GM23248 (cell line): ENCODE measurements at regions not wholly inside any gene's neighbourhood (a gene's known extent, or its start where the extent isn't known, plus 50 kb on each side); places are given as distances from the start of the nearest gene placed in this dataset.

ENCODE experiments used
- DNase-seq: peaks from one replicate; pipeline ENCODE4 v3.0.0-alpha.2; 2015
- H2AFZ ChIP-seq: fragments of 200-600 bp; sonication (generic); 2 replicates; pipeline ENCODE4 v1.6.1; 2016; ENCODE audit warnings: antibody characterized with exemption
- H3F3A ChIP-seq: fragments of 200-600 bp; sonication (generic); 2 replicates; pipeline ENCODE4 v1.6.1; 2016; ENCODE audit warnings: mild to moderate bottlenecking, antibody characterized with exemption, mixed run types; ENCODE audit not compliant: insufficient read depth
- H3K27ac ChIP-seq: fragments of 200-600 bp; sonication (generic); 2 replicates; pipeline ENCODE4 v1.5.1; 2016; ENCODE audit warnings: mild to moderate bottlenecking
- H3K27me3 ChIP-seq: fragments of 200-600 bp; sonication (generic); replicated peaks from 2 replicates; pipeline ENCODE4 v1.6.1; 2016; ENCODE audit warnings: mild to moderate bottlenecking; ENCODE audit not compliant: insufficient read depth
- H3K36me3 ChIP-seq: fragments of 200-600 bp; sonication (generic); 2 replicates; pipeline ENCODE4 v1.6.1; 2016; ENCODE audit warnings: low read depth, mild to moderate bottlenecking
- H3K4me1 ChIP-seq: fragments of 200-600 bp; sonication (generic); 2 replicates; pipeline ENCODE4 v1.6.1; 2016; ENCODE audit warnings: mild to moderate bottlenecking; ENCODE audit not compliant: insufficient read depth
- H3K4me2 ChIP-seq: fragments of 200-600 bp; sonication (generic); one replicate; pipeline ENCODE4 v1.6.1; 2016; ENCODE audit warnings: mild to moderate bottlenecking; ENCODE audit not compliant: unreplicated experiment
- H3K4me3 ChIP-seq: fragments of 200-600 bp; sonication (generic); 2 replicates; pipeline ENCODE4 v1.5.1; 2016; ENCODE audit warnings: mild to moderate bottlenecking
- H3K79me2 ChIP-seq: fragments of 200-600 bp; sonication (generic); 2 replicates; pipeline ENCODE4 v1.6.1; 2016; ENCODE audit warnings: mild to moderate bottlenecking; ENCODE audit not compliant: insufficient read depth
- H3K9ac ChIP-seq: fragments of 200-600 bp; sonication (generic); 2 replicates; pipeline ENCODE4 v1.6.1; 2016; ENCODE audit warnings: mild to moderate bottlenecking
- H3K9me2 ChIP-seq: fragments of 200-600 bp; sonication (generic); 2 replicates; pipeline ENCODE4 v1.6.1; 2016; ENCODE audit warnings: mixed run types, mild to moderate bottlenecking, moderate library complexity; ENCODE audit not compliant: insufficient read depth
- H3K9me3 ChIP-seq: fragments of 200-600 bp; sonication (generic); one replicate; pipeline ENCODE4 v1.6.1; 2017; ENCODE audit warnings: low read depth
- H4K20me1 ChIP-seq: fragments of 200-600 bp; sonication (generic); 2 replicates; pipeline ENCODE4 v1.6.0; 2016; ENCODE audit not compliant: insufficient read depth
- EZH2 ChIP-seq: fragments of 200-600 bp; sonication (generic); IDR thresholded peaks from 2 replicates; pipeline ENCODE4 v1.6.1; 2018; ENCODE audit warnings: antibody characterized with exemption, mild to moderate bottlenecking; ENCODE audit not compliant: insufficient read depth, poor library complexity, severe bottlenecking
- EZH2phosphoT487 ChIP-seq: fragments of 200-600 bp; sonication (generic); IDR thresholded peaks from 2 replicates; pipeline ENCODE4 v1.6.1; 2018; ENCODE audit warnings: antibody characterized with exemption, moderate library complexity, mild to moderate bottlenecking, low read depth; ENCODE audit not compliant: insufficient read depth
- WGBS, 2 experiments: methylation state at CpG; one replicate each; pipeline ENCODE4 v1.1.6; 2015 to 2017; ENCODE audit warnings: low lambda C conversion rate in 2 of 2, low coverage in 1 of 2; ENCODE audit errors: missing lambda C conversion rate in 2 of 2; 5-methylcytosine and 5-hydroxymethylcytosine counted together
- in situ Hi-C: fragments of 300-500 bp; cut with MboI; formaldehyde crosslinking; loops from 2 replicates; pipeline ENCODE4 v1.15.0; 2020

GRCh38 chr10:128211953-128212727 is 85.9 kb upstream of the MKI67 start:
- no peaks in the 10 kb centered on the region for H3K9me3 ChIP-seq
- peak; percentile 76 for DNase-seq
- H3K27me3 ChIP-seq, result no peaks in the 10 kb centered on the region; the same call in 1 of the 2 replicates
- no peaks in the 10 kb centered on the region for H3K36me3 ChIP-seq
- peak overlapping the region; percentile 50; the same call in 1 of the 2 replicates for H2AFZ ChIP-seq
- H3K9ac ChIP-seq, result no peak overlapping the region
- H3K4me3 ChIP-seq, result peak overlapping the region; percentile 60
- H3K9me2 ChIP-seq, result no peaks in the 10 kb centered on the region
- in situ Hi-C loops, result no loop called here
- no peaks in the 10 kb centered on the region for H3K79me2 ChIP-seq
- H3F3A ChIP-seq, result no peaks in the 10 kb centered on the region
- peak overlapping the region; percentile 56 for H3K4me2 ChIP-seq
- no peaks in the 10 kb centered on the region for H3K4me1 ChIP-seq
- WGBS, 2 experiments, result 10 to 12% methylated on average over 30 to 31 of the region's 32 CpGs
- TF ChIP-seq EZH2phosphoT487, result no peak
- no peak for TF ChIP-seq EZH2
- H3K27ac ChIP-seq, result no peak overlapping the region
- no peaks in the 10 kb centered on the region for H4K20me1 ChIP-seq

DNA sequence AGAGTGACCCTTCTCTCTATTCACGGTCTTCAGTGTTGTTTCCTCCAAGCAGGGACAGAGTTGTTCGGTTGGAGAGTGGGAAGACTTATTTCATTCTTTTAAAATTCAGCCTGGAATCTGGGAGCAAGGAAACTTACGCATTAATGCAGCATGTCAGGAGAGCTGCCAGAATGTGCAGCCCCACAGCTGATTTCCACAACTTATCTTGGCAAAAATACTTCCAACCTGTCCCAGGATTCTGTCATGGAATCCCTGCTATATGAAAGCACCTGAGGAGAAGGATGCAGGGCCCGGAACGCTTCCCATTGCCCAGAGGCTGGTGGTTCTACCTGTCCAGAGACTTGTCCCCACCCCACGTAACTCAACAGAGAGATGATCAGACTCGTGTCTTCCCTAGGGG is 86.9 kb upstream of the MKI67 start:
- no peak overlapping the region for H3K4me3 ChIP-seq
- H3K9ac ChIP-seq, result no peak overlapping the region
- no peak overlapping the region for H3K4me2 ChIP-seq
- no peaks in the 10 kb centered on the region for H3F3A ChIP-seq
- no peaks in the 10 kb centered on the region for H3K4me1 ChIP-seq
- no peaks in the 10 kb centered on the region for H3K9me2 ChIP-seq
- no peak for TF ChIP-seq EZH2
- TF ChIP-seq EZH2phosphoT487, result no peak
- H3K79me2 ChIP-seq, result no peaks in the 10 kb centered on the region
- no peaks in the 10 kb centered on the region for H3K36me3 ChIP-seq
- H3K27ac ChIP-seq, result no peak overlapping the region
- H2AFZ ChIP-seq, result no peak overlapping the region
- DNase-seq, result no peak
- no peaks in the 10 kb centered on the region for H4K20me1 ChIP-seq
- in situ Hi-C loops, result no loop called here
- no peaks in the 10 kb centered on the region for H3K9me3 ChIP-seq
- WGBS, 2 experiments, result 59 to 62% methylated on average over 7 of the region's 7 CpGs
- H3K27me3 ChIP-seq, result peaks cover 5% of the 10 kb centered on the region; the same call in 1 of the 2 replicates

DNA sequence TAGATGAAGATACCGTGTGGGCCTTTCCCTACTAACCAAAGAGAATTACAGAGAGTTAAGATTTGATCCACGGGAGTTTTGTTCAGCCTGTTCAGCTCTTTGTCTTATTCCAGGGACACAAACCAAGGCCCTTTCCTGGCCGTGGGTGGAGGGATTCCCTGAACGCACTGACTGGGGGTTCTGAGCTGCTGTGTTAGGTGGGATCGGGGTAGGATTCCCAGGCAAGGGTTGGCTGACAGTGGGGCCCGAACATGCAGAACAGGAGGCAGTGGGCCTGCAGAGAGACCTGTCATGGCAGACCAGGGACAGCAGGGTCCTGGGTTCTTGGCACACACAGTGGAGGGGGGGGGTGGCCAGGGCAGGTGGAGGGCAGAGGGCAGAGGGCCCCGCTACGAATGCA is 89.5 kb upstream of the MKI67 start:
- Histone ChIP-seq H3K27me3 (peaks cover 5% of the 10 kb centered on the region; the same call in 1 of the 2 replicates), H3F3A (no peaks in the 10 kb centered on the region), H3K9ac (no peak overlapping the region), H3K36me3 (no peaks in the 10 kb centered on the region), H3K9me2 (no peaks in the 10 kb centered on the region), H3K4me1 (no peaks in the 10 kb centered on the region), H2AFZ (no peak overlapping the region), H3K4me2 (no peak overlapping the region), H3K9me3 (no peaks in the 10 kb centered on the region), H3K27ac (no peak overlapping the region), H3K4me3 (no peak overlapping the region), H3K79me2 (no peaks in the 10 kb centered on the region), H4K20me1 (no peaks in the 10 kb centered on the region)
- no peak for DNase-seq
- in situ Hi-C loops, result no loop called here
- 35 to 38% methylated on average over 8 of the region's 8 CpGs for WGBS, 2 experiments
- TF ChIP-seq EZH2phosphoT487 (no peak), EZH2 (no peak)

GRCh38 chr10:128217136-128217535 is 90.9 kb upstream of the MKI67 start:
- no peak overlapping the region for H3K4me2 ChIP-seq
- H3K27ac ChIP-seq, result no peak overlapping the region
- H2AFZ ChIP-seq, result no peak overlapping the region
- no peaks in the 10 kb centered on the region for H4K20me1 ChIP-seq
- H3K9me3 ChIP-seq, result no peaks in the 10 kb centered on the region
- no peaks in the 10 kb centered on the region for H3K79me2 ChIP-seq
- in situ Hi-C loops, result no loop called here
- H3K9me2 ChIP-seq, result no peaks in the 10 kb centered on the region
- TF ChIP-seq EZH2, result no peak
- TF ChIP-seq EZH2phosphoT487, result no peak
- H3K36me3 ChIP-seq, result no peaks in the 10 kb centered on the region
- WGBS, 2 experiments, result 46 to 57% methylated on average over 7 of the region's 7 CpGs
- no peak for DNase-seq
- H3K9ac ChIP-seq, result no peak overlapping the region
- no peaks in the 10 kb centered on the region for H3F3A ChIP-seq
- no peak overlapping the region for H3K4me3 ChIP-seq
- peaks cover 5% of the 10 kb centered on the region; the same call in 1 of the 2 replicates for H3K27me3 ChIP-seq
- no peaks in the 10 kb centered on the region for H3K4me1 ChIP-seq
